Astrocyte of the spinal cord (primary cell): ENCODE measurements at regions not wholly inside any gene's neighbourhood (a gene's known extent, or its start where the extent isn't known, plus 50 kb on each side); places are given as distances from the start of the nearest gene placed in this dataset.

ENCODE experiments used
- DNase-seq: peaks from one replicate; pipeline ENCODE4 v3.0.0; 2011; ENCODE audit warnings: low read depth, low spot score
- H3K4me3 ChIP-seq: 2 replicates; pipeline ENCODE4 v1.5.1; 2011; ENCODE audit warnings: low read depth, mild to moderate bottlenecking, low read length, moderate library complexity
- in situ Hi-C: cut with HindIII; loops from 2 replicates; pipeline ENCODE4 v1.10.0; 2017; ENCODE audit warnings: low sequenced_read_pairs
- TF ChIP-seq, protein P1 (sequence below): IDR thresholded peaks from 2 replicates; pipeline ENCODE4 v1.5.1; 2012; ENCODE audit warnings: low read depth, mild to moderate bottlenecking, low read length, inconsistent platforms

DNA sequence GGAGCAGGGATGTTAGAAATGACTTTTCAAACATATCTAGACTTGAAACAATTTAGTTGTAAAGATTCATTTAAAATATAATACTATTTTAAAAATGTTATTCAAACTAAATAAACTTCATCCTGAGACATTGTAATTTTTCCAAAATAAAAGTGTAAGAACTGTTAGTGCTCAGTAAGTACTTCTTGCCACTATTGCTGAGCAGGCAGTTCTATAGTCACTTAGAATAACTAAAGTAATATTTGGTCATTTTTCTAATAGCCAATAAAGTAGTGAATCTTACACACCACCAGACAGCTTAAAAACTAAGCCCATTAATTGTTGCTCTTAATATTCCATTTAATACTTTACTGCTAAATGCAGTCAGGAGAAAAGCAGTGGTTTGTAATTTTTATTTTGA is 1120.0 kb upstream of the CDH10 start:
- in situ Hi-C loops, result no loop called here
- TF ChIP-seq, protein P1, sequence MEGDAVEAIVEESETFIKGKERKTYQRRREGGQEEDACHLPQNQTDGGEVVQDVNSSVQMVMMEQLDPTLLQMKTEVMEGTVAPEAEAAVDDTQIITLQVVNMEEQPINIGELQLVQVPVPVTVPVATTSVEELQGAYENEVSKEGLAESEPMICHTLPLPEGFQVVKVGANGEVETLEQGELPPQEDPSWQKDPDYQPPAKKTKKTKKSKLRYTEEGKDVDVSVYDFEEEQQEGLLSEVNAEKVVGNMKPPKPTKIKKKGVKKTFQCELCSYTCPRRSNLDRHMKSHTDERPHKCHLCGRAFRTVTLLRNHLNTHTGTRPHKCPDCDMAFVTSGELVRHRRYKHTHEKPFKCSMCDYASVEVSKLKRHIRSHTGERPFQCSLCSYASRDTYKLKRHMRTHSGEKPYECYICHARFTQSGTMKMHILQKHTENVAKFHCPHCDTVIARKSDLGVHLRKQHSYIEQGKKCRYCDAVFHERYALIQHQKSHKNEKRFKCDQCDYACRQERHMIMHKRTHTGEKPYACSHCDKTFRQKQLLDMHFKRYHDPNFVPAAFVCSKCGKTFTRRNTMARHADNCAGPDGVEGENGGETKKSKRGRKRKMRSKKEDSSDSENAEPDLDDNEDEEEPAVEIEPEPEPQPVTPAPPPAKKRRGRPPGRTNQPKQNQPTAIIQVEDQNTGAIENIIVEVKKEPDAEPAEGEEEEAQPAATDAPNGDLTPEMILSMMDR, result no peak
- DNase-seq, result no peak
- H3K4me3 ChIP-seq, result no peak overlapping the region

DNA sequence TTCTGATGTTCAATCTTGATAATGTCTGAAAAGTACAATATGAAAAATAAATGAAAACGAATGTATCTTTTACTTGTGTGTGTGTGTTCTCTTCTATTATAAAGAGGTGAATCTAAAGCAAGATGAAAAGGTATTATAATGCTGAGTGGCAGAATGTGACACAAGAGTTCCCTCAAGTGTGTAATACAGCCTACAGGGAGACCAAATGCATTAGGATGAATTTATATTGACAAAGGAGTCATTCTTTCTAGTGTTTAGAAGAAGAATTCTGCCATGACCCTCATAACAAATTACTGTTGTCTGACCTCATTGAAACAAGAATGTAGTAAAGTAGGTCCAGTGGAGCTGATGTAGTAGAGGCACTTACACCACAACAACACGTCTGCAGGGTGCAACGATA is 1119.0 kb upstream of the CDH10 start:
- no peak for DNase-seq
- in situ Hi-C loops, result no loop called here
- H3K4me3 ChIP-seq, result no peak overlapping the region
- TF ChIP-seq, protein P1, result no peak

DNA sequence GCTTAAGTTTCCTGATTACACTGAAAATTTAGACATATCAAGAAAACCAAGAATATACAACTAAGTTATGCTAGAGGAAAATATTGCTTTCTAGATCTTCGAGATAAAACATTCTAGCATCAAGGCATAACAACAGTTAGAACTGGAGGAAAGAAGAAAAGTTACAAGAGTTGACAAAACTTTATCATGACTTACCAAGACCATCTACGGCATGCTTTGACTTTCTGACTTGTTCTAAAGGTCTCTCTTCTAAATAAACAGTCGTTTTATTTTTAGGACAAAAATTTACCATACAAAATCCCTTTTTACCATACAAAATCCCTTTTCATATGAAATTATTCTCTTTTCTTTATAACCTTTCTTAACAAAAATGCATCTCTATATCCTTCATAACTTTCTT is 1110.1 kb upstream of the CDH10 start:
- no peak overlapping the region for H3K4me3 ChIP-seq
- in situ Hi-C loops, result no loop called here
- TF ChIP-seq, protein P1, result no peak
- peak; percentile 1 for DNase-seq

DNA sequence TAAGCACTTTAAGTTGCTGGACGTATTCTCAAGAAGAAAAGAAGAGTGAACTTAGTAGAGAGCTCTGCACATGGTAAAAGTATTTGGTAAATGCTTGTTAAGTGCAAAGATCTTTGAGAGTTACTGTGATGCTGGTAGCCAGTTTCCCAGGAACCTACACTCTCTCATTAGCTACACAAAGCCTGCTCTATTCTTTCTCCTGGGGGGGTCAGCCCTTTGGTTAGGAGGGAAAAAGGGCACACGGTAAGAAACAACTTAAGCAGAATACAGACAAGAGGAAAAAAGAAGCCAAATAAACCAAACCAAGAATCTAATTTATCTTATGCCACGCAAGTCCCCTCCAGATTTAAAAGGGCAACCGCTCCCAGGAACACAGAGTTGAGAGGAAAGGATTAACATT is 1100.1 kb upstream of the CDH10 start:
- in situ Hi-C loops, result no loop called here
- no peak overlapping the region for H3K4me3 ChIP-seq
- DNase-seq, result no peak
- TF ChIP-seq, protein P1, result no peak

DNA sequence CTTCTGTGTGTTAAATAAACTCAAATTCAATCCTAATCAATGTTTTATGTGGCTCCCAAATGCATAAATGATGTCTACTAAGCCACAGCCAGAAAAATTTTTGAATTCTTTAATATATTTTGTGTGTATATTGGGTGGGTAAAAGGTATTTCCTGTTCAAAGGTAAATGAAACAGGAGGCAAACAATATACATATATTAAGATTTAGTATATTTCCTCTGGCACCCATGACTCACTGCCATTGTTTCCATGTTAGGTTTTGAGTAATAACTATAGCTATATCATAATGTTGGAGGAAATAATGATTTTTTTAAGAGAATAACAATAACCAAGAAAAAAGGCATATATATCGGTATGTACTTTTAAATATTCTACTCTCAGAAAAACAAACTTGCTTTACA is 1071.9 kb upstream of the CDH10 start:
- in situ Hi-C loops, result no loop called here
- DNase-seq, result no peak
- TF ChIP-seq, protein P1, result no peak
- no peak overlapping the region for H3K4me3 ChIP-seq

DNA sequence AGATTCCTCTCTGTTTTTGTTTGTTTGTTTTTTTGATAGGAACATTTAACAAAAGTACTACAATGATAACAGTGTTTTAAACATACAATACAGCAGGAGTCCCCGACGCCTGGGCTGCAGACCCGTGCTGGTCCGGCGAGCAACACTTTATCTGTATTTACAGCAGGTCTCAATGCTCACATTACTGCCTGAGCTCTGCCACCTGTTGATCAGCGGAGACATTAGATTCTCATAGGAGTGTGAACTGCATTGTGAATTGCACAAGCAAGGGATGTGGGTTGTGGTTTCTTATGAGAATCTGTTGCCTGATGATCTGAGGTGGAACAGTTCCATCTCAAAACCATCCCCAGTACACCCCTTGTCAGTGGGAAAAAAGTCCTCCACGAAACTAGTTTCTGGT is 1068.5 kb upstream of the CDH10 start:
- DNase-seq, result no peak
- in situ Hi-C loops, result no loop called here

More for the DNA sequence above, 1068.5 kb upstream of the CDH10 start:
- no peak overlapping the region for H3K4me3 ChIP-seq
- TF ChIP-seq, protein P1, result no peak
